ENCODE measurements at regions not wholly inside any gene's neighbourhood (a gene's known extent, or its start where the extent isn't known, plus 50 kb on each side); places are given as distances from the start of the nearest gene placed in this dataset.
A peak's percentile ranks its signal among the peaks of the same experiment; 100 is the strongest.

DNA sequence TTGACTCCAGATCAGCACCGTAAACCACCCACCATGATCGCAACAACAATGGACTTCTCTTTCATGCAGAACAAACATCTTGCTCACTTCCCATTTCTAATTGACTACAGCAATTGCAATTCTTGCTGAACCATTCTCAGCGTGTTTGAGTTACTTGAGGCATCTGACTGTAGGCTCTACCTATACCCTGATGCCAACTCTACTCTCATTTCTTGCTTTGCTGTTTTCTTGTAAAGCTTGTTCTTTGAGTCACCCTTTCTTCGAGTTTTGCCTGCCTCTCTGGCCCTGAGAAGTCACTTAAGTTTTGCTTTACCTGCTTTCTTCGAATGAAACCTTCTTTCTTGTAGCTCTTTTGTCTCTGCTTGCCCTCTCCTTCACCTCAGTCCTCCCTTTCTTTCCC is 160.5 kb upstream of the RND3 start:
- DNase-seq (ENCODE audit: low read depth), result no peak
- H3K4me3 ChIP-seq (ENCODE audit: low read depth, low read length), result no peak overlapping the region
- TF ChIP-seq, protein P1, sequence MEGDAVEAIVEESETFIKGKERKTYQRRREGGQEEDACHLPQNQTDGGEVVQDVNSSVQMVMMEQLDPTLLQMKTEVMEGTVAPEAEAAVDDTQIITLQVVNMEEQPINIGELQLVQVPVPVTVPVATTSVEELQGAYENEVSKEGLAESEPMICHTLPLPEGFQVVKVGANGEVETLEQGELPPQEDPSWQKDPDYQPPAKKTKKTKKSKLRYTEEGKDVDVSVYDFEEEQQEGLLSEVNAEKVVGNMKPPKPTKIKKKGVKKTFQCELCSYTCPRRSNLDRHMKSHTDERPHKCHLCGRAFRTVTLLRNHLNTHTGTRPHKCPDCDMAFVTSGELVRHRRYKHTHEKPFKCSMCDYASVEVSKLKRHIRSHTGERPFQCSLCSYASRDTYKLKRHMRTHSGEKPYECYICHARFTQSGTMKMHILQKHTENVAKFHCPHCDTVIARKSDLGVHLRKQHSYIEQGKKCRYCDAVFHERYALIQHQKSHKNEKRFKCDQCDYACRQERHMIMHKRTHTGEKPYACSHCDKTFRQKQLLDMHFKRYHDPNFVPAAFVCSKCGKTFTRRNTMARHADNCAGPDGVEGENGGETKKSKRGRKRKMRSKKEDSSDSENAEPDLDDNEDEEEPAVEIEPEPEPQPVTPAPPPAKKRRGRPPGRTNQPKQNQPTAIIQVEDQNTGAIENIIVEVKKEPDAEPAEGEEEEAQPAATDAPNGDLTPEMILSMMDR (IDR thresholded peaks at IDR 0.05; ENCODE audit: insufficient read depth, low read depth, low read length), result no peak

DNA sequence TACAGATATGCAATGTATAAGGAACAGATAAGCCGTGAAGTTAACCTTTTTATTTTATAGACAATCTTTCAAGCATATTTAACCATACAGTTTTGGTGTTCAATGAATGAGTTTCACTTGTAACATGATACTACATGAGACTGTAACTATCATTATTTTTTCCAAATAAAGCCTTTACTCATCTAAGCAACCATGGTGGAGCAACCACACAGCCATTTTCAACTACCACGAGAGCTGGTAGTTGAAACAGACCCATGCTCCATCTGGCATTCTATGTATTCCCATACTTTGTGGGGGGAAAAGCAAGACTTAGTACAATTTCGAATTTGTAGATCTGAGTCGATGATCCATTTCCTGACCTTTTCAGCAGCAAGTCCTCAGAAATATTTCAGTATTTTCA is 159.3 kb upstream of the RND3 start:
- no peak for DNase-seq (ENCODE audit: low read depth)
- TF ChIP-seq, protein P1 (IDR thresholded peaks at IDR 0.05; ENCODE audit: insufficient read depth, low read depth, low read length), result no peak
- no peak overlapping the region for H3K4me3 ChIP-seq (ENCODE audit: low read depth, low read length)

DNA sequence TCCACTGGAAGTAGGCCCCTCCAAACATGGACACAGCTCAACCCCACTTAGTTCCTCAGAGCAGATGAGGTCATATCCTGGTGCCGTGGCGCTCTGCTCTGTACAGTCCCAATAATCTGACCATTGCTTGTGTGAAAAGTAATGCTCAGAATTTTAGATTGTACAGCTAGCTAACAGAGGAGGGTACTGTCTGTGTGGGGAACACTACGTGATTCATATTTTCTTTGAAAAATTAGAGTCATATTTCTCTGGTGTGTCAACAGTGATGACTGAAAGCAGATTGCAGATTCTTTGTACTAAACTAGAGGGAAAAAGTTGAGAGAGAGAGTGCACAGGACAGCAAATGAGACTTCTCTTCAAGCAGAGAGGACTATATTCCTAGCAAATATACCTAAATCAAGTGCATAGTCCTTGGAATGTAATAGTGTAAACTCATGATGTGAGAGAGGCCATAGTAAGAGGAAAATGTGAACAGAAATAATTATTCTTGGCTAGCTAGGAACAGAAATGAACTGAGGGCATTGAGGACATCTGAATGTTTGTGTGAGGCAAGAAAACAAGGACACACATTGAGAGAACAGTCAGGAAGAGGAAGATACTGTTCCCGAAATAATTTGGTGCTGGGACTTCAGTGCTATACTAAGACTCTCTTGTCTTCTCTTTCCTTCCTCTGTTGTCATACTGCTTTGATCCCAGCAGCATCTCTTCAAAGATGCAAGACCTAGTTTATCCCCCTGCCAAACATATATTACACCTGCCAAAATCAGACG is 157.0 kb upstream of the RND3 start:
- no peak for DNase-seq (ENCODE audit: low read depth)
- TF ChIP-seq, protein P1 (IDR thresholded peaks at IDR 0.05; ENCODE audit: insufficient read depth, low read depth, low read length), result no peak

DNA sequence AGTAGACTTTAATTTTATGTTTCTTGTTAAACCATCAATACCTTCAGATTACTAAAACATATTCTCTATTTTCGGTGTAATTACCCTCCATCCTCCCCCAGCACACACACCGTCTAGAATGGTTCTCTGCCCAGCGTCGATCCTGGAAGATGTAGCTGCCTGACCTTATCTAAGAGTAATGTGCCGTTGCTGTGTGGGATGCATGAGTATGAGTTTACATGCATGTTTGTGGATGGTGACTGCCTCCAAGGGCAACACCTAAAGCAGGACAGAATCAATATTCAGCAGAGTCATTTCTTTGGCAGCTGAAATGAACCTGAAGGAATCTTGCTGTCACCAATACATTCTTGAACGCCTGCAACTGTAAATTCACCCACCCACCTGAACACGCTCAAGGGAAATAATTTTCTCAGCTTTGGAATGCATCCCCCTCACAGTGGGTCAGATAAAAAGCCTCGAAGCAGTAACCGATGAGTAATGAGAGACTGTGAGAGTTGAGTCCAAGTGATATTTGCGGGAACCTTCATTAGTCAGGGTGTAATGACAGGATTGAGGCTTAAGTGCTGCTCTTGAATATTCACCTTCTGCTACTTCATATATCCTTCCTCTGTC is 155.8 kb upstream of the RND3 start:
- DNase-seq (ENCODE audit: low read depth), result no peak
- H3K4me3 ChIP-seq (ENCODE audit: low read depth, low read length), result no peak overlapping the region
- TF ChIP-seq, protein P1 (IDR thresholded peaks at IDR 0.05; ENCODE audit: insufficient read depth, low read depth, low read length), result no peak

More for the DNA sequence above, 157.0 kb upstream of the RND3 start:
- H3K4me3 ChIP-seq (ENCODE audit: low read depth, low read length), result no peak overlapping the region

DNA sequence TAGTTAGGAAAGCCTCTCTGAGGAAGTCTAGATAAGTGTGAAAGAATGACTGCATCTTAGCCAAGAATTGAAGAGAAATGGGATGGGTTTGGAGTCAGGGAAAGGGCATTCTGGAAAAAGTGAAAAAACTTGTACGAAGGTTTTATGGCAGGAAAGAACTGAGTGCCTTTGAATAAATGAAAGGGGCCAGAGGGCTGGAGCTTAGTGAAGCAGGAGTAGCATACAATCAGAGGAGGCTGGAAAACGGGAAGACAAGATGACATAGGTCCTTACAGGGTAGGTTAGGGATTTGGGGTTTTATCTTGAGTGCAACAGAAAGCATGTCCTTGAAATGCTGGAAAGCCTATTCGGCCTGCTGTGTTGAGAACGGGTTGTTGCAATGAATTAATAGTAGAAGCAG is 152.6 kb upstream of the RND3 start:
- peak overlapping the region; percentile 28 for H3K4me3 ChIP-seq (ENCODE audit: low read depth, low read length)
- DNase-seq (ENCODE audit: low read depth), result peak; percentile 50
- TF ChIP-seq, protein P1 (IDR thresholded peaks at IDR 0.05; ENCODE audit: insufficient read depth, low read depth, low read length), result no peak

DNA sequence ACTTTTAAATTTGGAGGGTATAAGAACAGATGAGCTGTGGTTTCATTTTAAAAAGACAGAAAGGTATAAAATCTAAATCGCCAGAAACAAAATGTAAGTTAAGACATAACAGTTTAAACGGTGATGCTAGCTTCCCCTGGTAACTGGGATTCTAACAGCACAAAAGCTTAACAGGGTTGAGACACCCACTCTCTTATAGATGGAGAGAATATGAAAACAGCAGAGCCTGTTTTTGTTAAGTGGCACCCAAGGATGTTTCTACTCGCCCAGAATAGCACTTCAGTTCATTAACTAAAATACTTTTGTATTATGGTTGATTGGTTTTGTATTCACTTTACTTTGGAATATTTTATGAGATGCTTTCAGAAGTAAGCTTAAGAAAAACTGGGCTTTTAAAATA is 151.9 kb upstream of the RND3 start:
- no peak overlapping the region for H3K4me3 ChIP-seq (ENCODE audit: low read depth, low read length)
- DNase-seq (ENCODE audit: low read depth), result no peak
- TF ChIP-seq, protein P1 (IDR thresholded peaks at IDR 0.05; ENCODE audit: insufficient read depth, low read depth, low read length), result no peak
